ENCODE measurements at regions not wholly inside any gene's neighbourhood (a gene's known extent, or its start where the extent isn't known, plus 50 kb on each side); places are given as distances from the start of the nearest gene placed in this dataset.

- TF ChIP-seq POLR2A (IDR thresholded peaks at IDR 0.05) (no peak), CTCF (IDR thresholded peaks at IDR 0.05) (no peak)
These were observed 190.1 kb downstream of the TMEM38B start for GRCh38 chr9:105884416-105884815.
